SK-N-MC (cell line): ENCODE measurements at regions not wholly inside any gene's neighbourhood (a gene's known extent, or its start where the extent isn't known, plus 50 kb on each side); places are given as distances from the start of the nearest gene placed in this dataset.

Experiments used
- EZH2 ChIP-seq: fragments of 200-600 bp; sonication (generic); IDR thresholded peaks from one replicate; pipeline ENCODE4 v1.6.1; 2017; ENCODE audit warnings: antibody characterized with exemption
- FOXP2 ChIP-seq: optimal IDR thresholded peaks from 2 replicates; pipeline ENCODE3; 2011; ENCODE audit warnings: mild to moderate bottlenecking, moderate library complexity; ENCODE audit not compliant: insufficient read depth; ENCODE audit errors: extremely low read length, control extremely low read depth
- POLR2AphosphoS5 ChIP-seq: IDR thresholded peaks from 2 replicates; pipeline ENCODE4 v1.6.1; 2012; ENCODE audit warnings: mild to moderate bottlenecking, low read depth, low read length, borderline replicate concordance

- TF ChIP-seq EZH2 (no peak), POLR2AphosphoS5 (no peak), FOXP2 (no peak)
Observed at GRCh38 chr2:51810197-51810596, 778.3 kb upstream of the NRXN1 start.
